Uterus (tissue), 2 donors: ENCODE measurements at regions not wholly inside any gene's neighbourhood (a gene's known extent, or its start where the extent isn't known, plus 50 kb on each side); places are given as distances from the start of the nearest gene placed in this dataset.

Source experiments
- POLR2A ChIP-seq, 2 donors: fragments of 450-650 bp; IDR thresholded peaks; one replicate each; pipeline ENCODE4 v1.6.1; 2016; ENCODE audit warnings: antibody characterized with exemption in 2 of 2, mild to moderate bottlenecking in 1 of 2, moderate library complexity in 1 of 2
- TF ChIP-seq, protein P1 (sequence below), 4 experiments: fragments of 200-600 bp in 2 of 4; fragments of 450-650 bp in 2 of 4; sonication (generic) in 2 of 4; IDR thresholded peaks; one replicate each; pipeline ENCODE4 v1.5.1; 2016 to 2019; ENCODE audit warnings: antibody characterized with exemption in 4 of 4, mild to moderate bottlenecking in 2 of 4, moderate library complexity in 1 of 4

- TF ChIP-seq, protein P1, sequence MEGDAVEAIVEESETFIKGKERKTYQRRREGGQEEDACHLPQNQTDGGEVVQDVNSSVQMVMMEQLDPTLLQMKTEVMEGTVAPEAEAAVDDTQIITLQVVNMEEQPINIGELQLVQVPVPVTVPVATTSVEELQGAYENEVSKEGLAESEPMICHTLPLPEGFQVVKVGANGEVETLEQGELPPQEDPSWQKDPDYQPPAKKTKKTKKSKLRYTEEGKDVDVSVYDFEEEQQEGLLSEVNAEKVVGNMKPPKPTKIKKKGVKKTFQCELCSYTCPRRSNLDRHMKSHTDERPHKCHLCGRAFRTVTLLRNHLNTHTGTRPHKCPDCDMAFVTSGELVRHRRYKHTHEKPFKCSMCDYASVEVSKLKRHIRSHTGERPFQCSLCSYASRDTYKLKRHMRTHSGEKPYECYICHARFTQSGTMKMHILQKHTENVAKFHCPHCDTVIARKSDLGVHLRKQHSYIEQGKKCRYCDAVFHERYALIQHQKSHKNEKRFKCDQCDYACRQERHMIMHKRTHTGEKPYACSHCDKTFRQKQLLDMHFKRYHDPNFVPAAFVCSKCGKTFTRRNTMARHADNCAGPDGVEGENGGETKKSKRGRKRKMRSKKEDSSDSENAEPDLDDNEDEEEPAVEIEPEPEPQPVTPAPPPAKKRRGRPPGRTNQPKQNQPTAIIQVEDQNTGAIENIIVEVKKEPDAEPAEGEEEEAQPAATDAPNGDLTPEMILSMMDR (IDR thresholded peaks at IDR 0.05), result no peak
- TF ChIP-seq POLR2A (IDR thresholded peaks at IDR 0.05), result no peak
Observed at GRCh38 chr1:37393173-37394120, 80.9 kb upstream of the ZC3H12A start.
